Activated CD4-positive, alpha-beta T cell treated with anti-CD3 and anti-CD28 coated beads, Interleukin-2, amount 50 U/mL, for 24 hours (primary cell): ENCODE measurements at regions not wholly inside any gene's neighbourhood (a gene's known extent, or its start where the extent isn't known, plus 50 kb on each side); places are given as distances from the start of the nearest gene placed in this dataset.

Source experiments
- DNase-seq, 2 donors: peaks; one replicate each; pipeline ENCODE4 v3.0.0-alpha.2; 2020; ENCODE audit warnings: low read depth in 1 of 2, low spot score in 1 of 2

- no peak for DNase-seq
These were observed 479.8 kb upstream of the MKI67 start for GRCh38 chr10:128606055-128606454.

- no peak for DNase-seq
These were observed 482.6 kb upstream of the MKI67 start for GRCh38 chr10:128608791-128609190.

DNA sequence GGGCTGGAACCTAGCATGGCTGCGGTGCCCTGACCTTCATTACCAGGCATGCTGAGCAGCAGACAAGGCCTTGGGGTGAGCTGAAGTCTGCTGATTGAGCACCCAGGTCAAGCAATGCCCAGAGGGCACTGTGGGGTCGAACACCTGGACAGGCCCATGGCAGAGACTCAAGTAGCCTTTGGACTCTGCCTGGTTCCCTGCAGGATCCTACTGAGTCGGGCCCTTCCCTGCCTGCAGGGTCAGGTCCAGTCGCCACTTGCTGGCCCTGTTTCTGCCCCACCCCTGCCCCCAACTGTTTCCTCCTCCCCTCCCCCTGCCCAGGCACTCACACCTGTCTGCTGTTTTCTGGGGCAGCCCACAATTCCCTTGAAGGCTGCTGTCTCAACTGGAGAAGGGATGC is 483.2 kb upstream of the MKI67 start:
- DNase-seq: no peak

GRCh38 chr10:128610113-128610512 is 483.9 kb upstream of the MKI67 start:
- no peak for DNase-seq

DNA sequence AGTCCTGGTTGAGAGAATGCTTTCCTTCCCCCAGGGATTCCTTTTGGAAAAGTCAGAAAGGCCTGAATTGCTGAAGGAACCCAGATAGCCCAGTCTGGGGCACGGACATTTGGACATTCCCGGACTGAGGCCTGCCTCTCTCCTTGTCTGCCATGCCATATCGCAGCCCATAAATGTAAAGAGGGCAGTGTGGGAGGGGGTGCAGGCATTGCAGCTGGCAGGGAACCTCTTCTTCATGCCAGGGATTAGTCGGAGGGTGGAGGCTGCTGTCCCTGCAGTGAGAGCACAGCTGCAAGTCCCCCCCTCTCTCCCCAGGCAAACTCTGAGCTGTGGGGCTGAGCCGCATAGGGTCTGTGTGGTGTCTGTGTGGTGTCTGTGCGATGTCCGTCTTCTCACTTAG is 486.0 kb upstream of the MKI67 start:
- DNase-seq: no peak

- DNase-seq: no peak
These were observed 486.4 kb upstream of the MKI67 start for GRCh38 chr10:128612631-128613030.

GRCh38 chr10:128614016-128614605 is 487.9 kb upstream of the MKI67 start:
- no peak for DNase-seq

- DNase-seq: no peak
These were observed 488.8 kb upstream of the MKI67 start for GRCh38 chr10:128614802-128615553.

DNA sequence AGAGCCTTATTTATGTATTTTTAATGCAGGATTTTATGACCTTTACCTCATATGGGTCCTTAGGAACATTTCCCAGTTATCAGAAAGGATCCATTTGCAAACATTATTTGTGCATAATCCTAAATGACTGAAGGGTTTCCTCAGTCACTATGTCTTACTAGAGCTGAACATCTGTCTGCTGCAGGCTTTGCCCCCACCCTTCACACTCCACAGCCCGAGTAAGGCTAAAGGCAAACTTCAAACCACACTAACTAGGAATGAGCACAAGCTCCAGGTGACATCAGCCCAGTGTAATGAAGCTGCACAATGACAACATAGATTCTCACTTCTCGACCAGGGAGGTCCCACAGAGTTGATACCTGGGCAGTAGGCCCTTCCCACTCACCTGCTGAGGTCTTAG is 491.3 kb upstream of the MKI67 start:
- DNase-seq: no peak

DNA sequence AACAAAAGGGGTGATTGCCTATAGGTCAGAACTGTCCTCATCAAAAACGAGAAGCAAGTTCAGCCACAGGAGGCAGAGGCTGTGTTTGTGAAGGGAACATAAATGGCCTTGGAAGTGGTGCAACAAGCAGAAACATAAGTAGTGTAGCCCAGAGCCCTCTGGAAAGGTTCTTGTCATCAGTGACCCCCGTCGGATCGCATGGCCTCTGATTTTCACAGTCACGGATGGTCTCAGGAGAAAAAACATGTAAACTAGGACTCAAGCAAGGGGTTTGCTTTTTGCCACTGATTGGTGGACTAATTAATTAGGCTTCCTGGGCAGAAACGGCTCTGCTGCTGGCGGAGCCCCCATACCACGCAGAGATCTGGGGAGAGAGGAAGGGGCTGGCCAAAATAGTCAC is 496.5 kb upstream of the MKI67 start:
- no peak for DNase-seq

GRCh38 chr10:128623776-128624175 is 497.6 kb upstream of the MKI67 start:
- no peak for DNase-seq

DNA sequence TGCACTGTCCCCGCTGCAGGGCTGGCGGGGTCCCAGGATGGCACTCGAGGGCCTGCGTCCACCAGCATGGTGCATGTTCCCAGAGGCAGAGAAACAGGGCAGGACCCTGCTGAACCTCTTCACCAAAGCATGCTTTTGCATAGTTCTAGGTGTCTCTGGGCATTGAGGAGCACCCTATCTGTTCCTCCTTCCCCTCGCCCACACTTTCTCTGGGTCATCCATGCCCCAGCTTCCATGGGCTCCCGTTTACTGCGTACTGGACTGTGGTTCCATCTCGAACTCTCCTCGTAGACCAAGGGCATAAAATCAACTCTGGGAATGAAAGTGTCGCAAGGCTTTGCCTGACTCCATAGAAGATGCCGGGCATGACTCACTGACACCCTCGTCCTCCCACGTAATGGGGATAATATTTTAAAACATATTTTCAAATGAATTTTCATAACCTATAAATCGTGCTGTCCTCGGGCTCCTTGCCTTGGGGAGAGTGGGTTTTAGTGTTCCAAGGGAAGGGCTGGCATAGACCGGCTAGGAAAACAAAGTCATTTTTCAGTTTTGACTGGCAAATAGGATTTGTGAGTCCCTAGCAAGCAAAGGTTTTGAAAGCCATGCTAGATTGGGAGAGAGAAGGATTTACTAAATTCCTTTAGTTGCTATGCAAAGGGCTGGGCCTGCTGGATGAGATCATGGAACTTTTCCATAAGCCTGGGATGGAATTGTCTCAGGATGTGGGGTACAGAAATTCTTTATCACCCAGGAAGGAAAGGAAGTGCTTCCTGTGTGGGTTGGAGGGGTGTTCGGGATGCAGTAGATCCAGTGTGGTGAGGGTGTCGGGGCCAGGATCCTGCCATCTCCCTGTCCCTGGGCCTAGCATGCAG is 498.7 kb upstream of the MKI67 start:
- no peak for DNase-seq

- DNase-seq: no peak
These were observed 499.7 kb upstream of the MKI67 start for GRCh38 chr10:128625926-128626325.

GRCh38 chr10:128626397-128627000 is 500.3 kb upstream of the MKI67 start:
- DNase-seq: no peak

- no peak for DNase-seq
These were observed 501.6 kb upstream of the MKI67 start for GRCh38 chr10:128627811-128628210.

DNA sequence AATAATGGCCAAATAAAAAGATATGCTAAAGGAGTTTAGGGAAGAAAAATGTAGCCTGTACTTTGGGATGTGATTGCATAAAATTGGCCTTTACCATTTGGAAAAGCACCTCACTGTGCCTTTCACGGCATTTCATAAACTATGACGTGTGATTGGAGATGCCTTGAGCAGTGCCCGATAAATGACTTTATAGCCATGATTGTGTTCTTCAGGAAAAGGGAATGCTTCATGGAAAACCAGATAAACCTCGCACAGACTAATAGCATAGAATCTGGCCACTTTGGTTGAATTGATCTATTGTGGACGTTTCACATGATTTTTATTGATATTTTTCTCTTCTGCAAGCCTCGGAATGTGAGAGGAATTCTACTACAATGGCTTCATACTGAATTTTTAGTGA is 502.0 kb upstream of the MKI67 start:
- no peak for DNase-seq

GRCh38 chr10:128629111-128630096 is 503.2 kb upstream of the MKI67 start:
- no peak for DNase-seq

DNA sequence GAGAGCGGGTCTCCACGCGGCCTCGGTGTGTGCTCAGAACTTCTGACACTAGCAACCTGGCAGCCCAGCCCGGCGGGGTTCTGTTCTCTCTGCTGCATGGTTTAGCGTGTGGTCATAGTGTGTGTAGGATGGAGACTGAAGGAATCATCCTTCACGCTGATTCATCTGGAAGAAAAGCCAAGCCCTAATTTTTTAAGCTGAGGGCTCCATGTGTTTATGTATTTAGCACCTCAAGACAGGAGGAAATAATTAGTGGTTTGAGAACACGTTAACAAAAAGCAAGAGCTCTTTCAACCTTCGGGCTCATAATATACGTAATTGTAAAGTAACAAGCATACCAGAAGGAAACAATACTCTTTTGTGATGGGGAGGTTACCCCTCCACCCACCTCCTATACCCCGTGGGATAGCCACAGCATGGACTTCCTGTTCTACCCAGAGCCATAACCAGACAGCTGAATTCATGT is 504.6 kb upstream of the MKI67 start:
- no peak for DNase-seq

DNA sequence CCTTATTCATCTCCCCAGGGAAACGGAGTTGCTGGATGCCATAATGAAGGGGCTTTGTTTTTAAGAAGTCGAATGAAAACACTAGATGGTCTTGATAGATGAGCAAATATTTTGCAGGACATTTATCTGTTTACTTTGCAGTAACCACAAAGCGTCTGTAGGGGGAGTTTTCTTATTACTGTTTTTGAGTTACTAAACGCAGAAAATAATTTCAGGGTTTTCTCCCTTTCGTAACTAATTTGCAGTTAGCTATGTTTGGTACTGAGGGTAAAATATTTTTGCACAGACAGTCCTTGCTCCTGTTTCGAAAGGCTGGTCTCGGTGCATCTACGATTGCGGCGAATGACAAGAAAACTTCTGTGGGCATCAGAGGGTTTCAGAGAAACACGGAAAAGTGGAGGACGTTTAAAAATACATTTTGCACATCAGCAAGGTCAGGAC is 505.6 kb upstream of the MKI67 start:
- DNase-seq: no peak

DNA sequence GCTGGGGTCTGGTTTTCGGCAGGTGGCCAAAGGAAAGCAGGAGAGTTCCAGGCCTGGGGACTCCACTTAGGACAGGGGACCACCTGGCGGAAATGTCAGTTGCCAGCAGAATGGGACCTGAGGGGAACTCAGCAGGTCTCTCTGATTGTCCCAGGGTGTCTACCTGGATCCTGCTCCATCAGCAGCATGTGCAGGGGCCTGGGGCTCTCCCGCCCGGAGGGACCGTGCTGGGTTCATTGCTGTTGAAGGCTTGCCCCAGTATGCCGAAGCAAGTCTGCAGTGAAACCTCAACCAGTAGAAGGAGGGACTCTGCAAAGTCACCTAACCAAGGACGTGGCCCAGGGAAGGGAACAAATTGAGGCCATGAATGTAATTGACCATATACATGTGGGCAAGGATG is 506.5 kb upstream of the MKI67 start:
- no peak for DNase-seq
